Esophagus muscularis mucosa (tissue), 4 donors: ENCODE measurements at regions not wholly inside any gene's neighbourhood (a gene's known extent, or its start where the extent isn't known, plus 50 kb on each side); places are given as distances from the start of the nearest gene placed in this dataset.

Experiments used
- DNase-seq: peaks from one replicate; pipeline ENCODE4 v3.0.0-alpha.2; 2017; ENCODE audit errors: extremely low spot score
- H3K27ac ChIP-seq, 4 donors: fragments of 200-600 bp; sonication (generic); replicated peaks in 1 of 4; 1 replicate in 3 of 4; 2 replicates in 1 of 4; pipeline ENCODE4 v1.5.1; 2016 to 2019; ENCODE audit warnings: mild to moderate bottlenecking in 1 of 4
- H3K27me3 ChIP-seq, 4 donors: fragments of 200-600 bp; sonication (generic); one replicate each; pipeline versions ENCODE4 v1.5.1 to v1.6.0; 2016 to 2019
- H3K36me3 ChIP-seq, 4 donors: fragments of 200-600 bp; sonication (generic); one replicate each; pipeline ENCODE4 v1.5.1; 2016 to 2019
- H3K4me1 ChIP-seq, 4 donors: fragments of 200-600 bp; sonication (generic); one replicate each; pipeline ENCODE4 v1.5.1; 2016 to 2019
- H3K4me3 ChIP-seq, 4 donors: fragments of 200-600 bp; sonication (generic); 1 replicate in 2 of 4; 2 replicates in 2 of 4; pipeline ENCODE4 v1.5.1; 2016 to 2019; ENCODE audit warnings: mild to moderate bottlenecking in 4 of 4, moderate library complexity in 1 of 4
- H3K9me3 ChIP-seq, 4 donors: fragments of 200-600 bp; sonication (generic); 1 replicate in 3 of 4; 2 replicates in 1 of 4; pipeline ENCODE4 v1.5.1; 2016 to 2019
- EP300 ChIP-seq: sonication (generic); formaldehyde crosslinking; IDR thresholded peaks from one replicate; pipeline ENCODE4 v1.6.1; 2017; ENCODE audit warnings: antibody characterized with exemption
- POLR2A ChIP-seq: fragments of 450-650 bp; IDR thresholded peaks from one replicate; pipeline ENCODE4 v1.6.1; 2017; ENCODE audit warnings: antibody characterized with exemption, moderate library complexity, mild to moderate bottlenecking, low read depth
- POLR2AphosphoS5 ChIP-seq, 2 donors: sonication (generic); formaldehyde crosslinking; IDR thresholded peaks; one replicate each; pipeline ENCODE4 v1.6.1; 2017; ENCODE audit warnings: antibody characterized with exemption in 2 of 2
- WGBS: methylation state at CpG from one replicate; pipeline ENCODE4 v1.1.5; 2018; 5-methylcytosine and 5-hydroxymethylcytosine counted together
- intact Hi-C: fragments of 100-400 bp; cut with DNase I; formaldehyde crosslinking; loops from one replicate; pipeline ENCODE4 v1.15.1; 2023
- TF ChIP-seq, protein P1 (sequence below), 3 experiments: fragments of 200-600 bp in 2 of 3; fragments of 450-650 bp in 1 of 3; sonication (generic) in 2 of 3; IDR thresholded peaks; one replicate each; pipeline ENCODE4 v1.5.1; 2017 to 2019; ENCODE audit warnings: antibody characterized with exemption in 3 of 3, mild to moderate bottlenecking in 2 of 3, moderate library complexity in 1 of 3

DNA sequence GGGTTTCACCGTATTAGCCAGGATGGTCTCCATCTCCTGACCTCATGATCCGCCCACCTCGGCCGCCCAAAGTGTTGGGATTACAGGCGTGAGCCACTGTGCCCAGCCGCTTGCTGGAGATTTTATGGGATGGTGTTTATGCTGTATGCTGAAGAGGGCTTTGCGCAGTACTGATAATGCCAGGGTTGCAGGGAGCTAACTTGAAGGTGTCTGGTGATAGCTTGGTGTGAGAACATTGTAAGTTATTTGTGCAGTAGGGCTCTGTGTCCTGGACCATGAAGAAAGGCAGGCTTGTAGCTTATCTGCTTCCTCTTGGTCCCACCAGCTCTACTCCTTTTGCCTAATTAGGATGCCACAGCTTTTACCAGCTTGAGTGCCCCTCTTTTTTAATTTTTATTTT lies 157.0 kb upstream of the DTNBP1 start:
- DNase-seq, result no peak
- Histone ChIP-seq H3K9me3 (no peaks in the 10 kb centered on the region), H3K27ac (no peak overlapping the region), H3K36me3 (no peaks in the 10 kb centered on the region), H3K4me1 (no peaks in the 10 kb centered on the region), H3K4me3 (no peak overlapping the region), H3K27me3 (peaks cover 0 to 8% (median 0%) of the 10 kb centered on the region in 4 donors)
- TF ChIP-seq EP300 (no peak), POLR2A (no peak), POLR2AphosphoS5 (IDR thresholded peaks at IDR 0.05) (no peak)
- TF ChIP-seq, protein P1, sequence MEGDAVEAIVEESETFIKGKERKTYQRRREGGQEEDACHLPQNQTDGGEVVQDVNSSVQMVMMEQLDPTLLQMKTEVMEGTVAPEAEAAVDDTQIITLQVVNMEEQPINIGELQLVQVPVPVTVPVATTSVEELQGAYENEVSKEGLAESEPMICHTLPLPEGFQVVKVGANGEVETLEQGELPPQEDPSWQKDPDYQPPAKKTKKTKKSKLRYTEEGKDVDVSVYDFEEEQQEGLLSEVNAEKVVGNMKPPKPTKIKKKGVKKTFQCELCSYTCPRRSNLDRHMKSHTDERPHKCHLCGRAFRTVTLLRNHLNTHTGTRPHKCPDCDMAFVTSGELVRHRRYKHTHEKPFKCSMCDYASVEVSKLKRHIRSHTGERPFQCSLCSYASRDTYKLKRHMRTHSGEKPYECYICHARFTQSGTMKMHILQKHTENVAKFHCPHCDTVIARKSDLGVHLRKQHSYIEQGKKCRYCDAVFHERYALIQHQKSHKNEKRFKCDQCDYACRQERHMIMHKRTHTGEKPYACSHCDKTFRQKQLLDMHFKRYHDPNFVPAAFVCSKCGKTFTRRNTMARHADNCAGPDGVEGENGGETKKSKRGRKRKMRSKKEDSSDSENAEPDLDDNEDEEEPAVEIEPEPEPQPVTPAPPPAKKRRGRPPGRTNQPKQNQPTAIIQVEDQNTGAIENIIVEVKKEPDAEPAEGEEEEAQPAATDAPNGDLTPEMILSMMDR (IDR thresholded peaks at IDR 0.05), result no peak
- WGBS, result 97% methylated on average over 7 of the region's 7 CpGs
- intact Hi-C loops, result no loop called here

- TF ChIP-seq POLR2A (no peak), POLR2AphosphoS5 (IDR thresholded peaks at IDR 0.05) (no peak), EP300 (no peak)
- TF ChIP-seq, protein P1 (IDR thresholded peaks at IDR 0.05), result no peak
- WGBS, result 71% methylated on average over 5 of the region's 5 CpGs
- DNase-seq, result no peak
- Histone ChIP-seq H3K36me3 (no peaks in the 10 kb centered on the region), H3K4me3 (no peak overlapping the region), H3K27me3 (peaks cover 0 to 8% (median 0%) of the 10 kb centered on the region in 4 donors), H3K27ac (no peak overlapping the region), H3K9me3 (no peaks in the 10 kb centered on the region), H3K4me1 (no peaks in the 10 kb centered on the region)
- intact Hi-C loops, result no loop called here
Measured at GRCh38 chr6:15819226-15819625, 156.4 kb upstream of the DTNBP1 start.

DNA sequence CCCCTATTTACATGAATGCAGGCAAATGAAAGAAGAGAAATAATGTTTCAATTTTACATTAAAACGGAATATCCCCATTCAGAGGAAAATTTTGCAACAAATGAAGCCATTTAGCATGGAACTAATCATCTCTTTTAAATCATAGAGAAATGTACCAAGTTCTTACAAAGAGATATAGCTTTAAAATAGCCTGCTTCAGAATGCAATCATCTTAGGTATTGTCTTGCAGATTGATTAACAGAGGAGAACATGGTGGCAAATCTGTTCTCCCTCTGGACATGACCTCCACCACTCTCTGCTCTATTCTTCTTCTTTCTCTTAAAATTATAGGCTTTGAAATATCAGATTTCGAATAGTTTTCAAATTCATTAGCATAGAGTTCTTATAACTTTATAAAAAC lies 155.7 kb upstream of the DTNBP1 start:
- intact Hi-C loops, result no loop called here
- H3K4me1 ChIP-seq, result no peaks in the 10 kb centered on the region
- H3K27me3 ChIP-seq, result peaks cover 0 to 8% (median 0%) of the 10 kb centered on the region in 4 donors
- no peaks in the 10 kb centered on the region for H3K36me3 ChIP-seq
- no peak overlapping the region for H3K4me3 ChIP-seq
- no peaks in the 10 kb centered on the region for H3K9me3 ChIP-seq
- WGBS, result 45% methylated on average over 2 of the region's 2 CpGs
- TF ChIP-seq, protein P1 (IDR thresholded peaks at IDR 0.05), result no peak
- TF ChIP-seq POLR2A, result no peak
- TF ChIP-seq POLR2AphosphoS5 (IDR thresholded peaks at IDR 0.05), result no peak
- TF ChIP-seq EP300, result no peak
- H3K27ac ChIP-seq, result no peak overlapping the region
- DNase-seq, result no peak

DNA sequence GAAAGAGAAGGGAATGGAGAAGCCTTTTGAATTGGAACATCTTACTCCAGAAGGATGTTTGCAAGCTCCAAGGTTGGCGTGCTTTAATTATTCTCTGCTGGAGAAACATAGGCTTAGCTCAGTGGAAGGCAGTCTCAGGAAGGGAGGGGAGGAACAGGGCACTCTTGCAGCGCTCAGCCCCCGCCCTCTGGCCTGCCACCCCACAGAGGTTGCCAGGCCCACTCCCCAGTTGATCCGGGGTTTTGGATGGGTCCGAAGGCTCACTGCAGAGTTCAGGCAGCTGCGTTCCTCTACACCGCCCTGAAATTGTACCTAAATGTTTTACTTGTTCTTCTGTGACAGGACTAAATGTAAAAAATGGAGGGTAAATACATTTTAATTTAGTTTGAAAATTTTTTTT lies 155.2 kb upstream of the DTNBP1 start:
- no peak overlapping the region for H3K27ac ChIP-seq
- no peak overlapping the region for H3K4me3 ChIP-seq
- H3K4me1 ChIP-seq, result no peaks in the 10 kb centered on the region
- peaks cover 0 to 8% (median 0%) of the 10 kb centered on the region in 4 donors for H3K27me3 ChIP-seq
- intact Hi-C loops, result no loop called here
- 89% methylated on average over 7 of the region's 7 CpGs for WGBS
- no peaks in the 10 kb centered on the region for H3K9me3 ChIP-seq
- DNase-seq, result no peak
- TF ChIP-seq POLR2A (no peak), EP300 (no peak), POLR2AphosphoS5 (IDR thresholded peaks at IDR 0.05) (no peak)
- TF ChIP-seq, protein P1 (IDR thresholded peaks at IDR 0.05), result no peak
- H3K36me3 ChIP-seq, result no peaks in the 10 kb centered on the region

DNA sequence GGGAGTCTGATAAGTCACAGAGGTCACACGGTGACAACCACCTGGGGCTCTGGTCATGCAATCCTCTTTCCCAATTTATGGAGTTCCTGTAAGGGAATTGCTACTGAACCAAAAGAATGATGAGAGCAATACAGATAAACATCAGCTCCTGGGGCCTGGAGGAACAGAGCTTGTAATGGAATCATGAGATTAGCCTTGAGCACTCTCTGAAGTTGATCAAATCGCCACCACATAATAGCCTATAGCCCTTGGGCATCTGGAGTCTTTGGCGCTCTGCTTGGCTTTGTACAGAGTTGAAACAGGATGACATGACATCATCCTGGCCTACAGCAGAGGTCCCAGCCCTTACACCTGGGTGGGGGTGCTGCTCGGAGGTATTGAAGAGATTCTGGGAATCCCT lies 154.3 kb upstream of the DTNBP1 start:
- Histone ChIP-seq H3K36me3 (no peaks in the 10 kb centered on the region), H3K27me3 (peaks cover 0 to 5% (median 0%) of the 10 kb centered on the region in 4 donors), H3K4me3 (no peak overlapping the region), H3K27ac (no peak overlapping the region), H3K4me1 (no peaks in the 10 kb centered on the region), H3K9me3 (no peaks in the 10 kb centered on the region)
- DNase-seq, result no peak
- intact Hi-C loops, result no loop called here
- TF ChIP-seq POLR2AphosphoS5 (IDR thresholded peaks at IDR 0.05), result no peak
- TF ChIP-seq, protein P1 (IDR thresholded peaks at IDR 0.05), result no peak
- TF ChIP-seq POLR2A, result no peak
- no peak for TF ChIP-seq EP300
- WGBS, result 90% methylated on average over 1 of the region's 4 CpGs
